Adrenal gland (tissue), 5 donors: ENCODE measurements at regions not wholly inside any gene's neighbourhood (a gene's known extent, or its start where the extent isn't known, plus 50 kb on each side); places are given as distances from the start of the nearest gene placed in this dataset.
"Not testable (repeated sequence)": the region's sequence is repeated elsewhere in the genome, so short reads cannot be mapped to it uniquely, and the experiment has no call there.

Source experiments
- POLR2A ChIP-seq, 2 donors: fragments of 450-650 bp; IDR thresholded peaks; one replicate each; pipeline ENCODE4 v1.6.1; 2017; ENCODE audit warnings: antibody characterized with exemption in 2 of 2, mild to moderate bottlenecking in 2 of 2, moderate library complexity in 1 of 2
- TF ChIP-seq, protein P1 (sequence below), 6 experiments: fragments of 450-650 bp in 4 of 6; fragments of 200-600 bp in 2 of 6; sonication (generic) in 1 of 6; IDR thresholded peaks; 1 replicate in 5 of 6; 2 replicates in 1 of 6; pipeline versions ENCODE4 v1.5.1 to v1.8.0; 2016 to 2021; ENCODE audit warnings: antibody characterized with exemption in 6 of 6, mild to moderate bottlenecking in 2 of 6, moderate library complexity in 1 of 6
- donor health status: DM: no; HTN: no; CAD: no.

GRCh38 chr5:36513647-36514046 is 92.8 kb upstream of the SLC1A3 start:
- TF ChIP-seq, protein P1, sequence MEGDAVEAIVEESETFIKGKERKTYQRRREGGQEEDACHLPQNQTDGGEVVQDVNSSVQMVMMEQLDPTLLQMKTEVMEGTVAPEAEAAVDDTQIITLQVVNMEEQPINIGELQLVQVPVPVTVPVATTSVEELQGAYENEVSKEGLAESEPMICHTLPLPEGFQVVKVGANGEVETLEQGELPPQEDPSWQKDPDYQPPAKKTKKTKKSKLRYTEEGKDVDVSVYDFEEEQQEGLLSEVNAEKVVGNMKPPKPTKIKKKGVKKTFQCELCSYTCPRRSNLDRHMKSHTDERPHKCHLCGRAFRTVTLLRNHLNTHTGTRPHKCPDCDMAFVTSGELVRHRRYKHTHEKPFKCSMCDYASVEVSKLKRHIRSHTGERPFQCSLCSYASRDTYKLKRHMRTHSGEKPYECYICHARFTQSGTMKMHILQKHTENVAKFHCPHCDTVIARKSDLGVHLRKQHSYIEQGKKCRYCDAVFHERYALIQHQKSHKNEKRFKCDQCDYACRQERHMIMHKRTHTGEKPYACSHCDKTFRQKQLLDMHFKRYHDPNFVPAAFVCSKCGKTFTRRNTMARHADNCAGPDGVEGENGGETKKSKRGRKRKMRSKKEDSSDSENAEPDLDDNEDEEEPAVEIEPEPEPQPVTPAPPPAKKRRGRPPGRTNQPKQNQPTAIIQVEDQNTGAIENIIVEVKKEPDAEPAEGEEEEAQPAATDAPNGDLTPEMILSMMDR (IDR thresholded peaks at IDR 0.05), result not testable (repeated sequence)
- not testable (repeated sequence) for TF ChIP-seq POLR2A (IDR thresholded peaks at IDR 0.05)
